PC-3 (cell line): ENCODE measurements at regions not wholly inside any gene's neighbourhood (a gene's known extent, or its start where the extent isn't known, plus 50 kb on each side); places are given as distances from the start of the nearest gene placed in this dataset.

Source experiments
- EZH2phosphoT487 ChIP-seq: fragments of 300-600 bp; sonication (generic); IDR thresholded peaks from 2 replicates; pipeline ENCODE4 v1.6.1; 2018; ENCODE audit warnings: mild to moderate bottlenecking, antibody characterized with exemption, low read length, borderline replicate concordance
- TF ChIP-seq, protein P1 (sequence below): fragments of 300-600 bp; sonication (generic); conservative IDR thresholded peaks from 2 replicates; pipeline ENCODE4 v1.5.1; 2017; ENCODE audit warnings: antibody characterized with exemption, low read depth, mild to moderate bottlenecking, low read length

DNA sequence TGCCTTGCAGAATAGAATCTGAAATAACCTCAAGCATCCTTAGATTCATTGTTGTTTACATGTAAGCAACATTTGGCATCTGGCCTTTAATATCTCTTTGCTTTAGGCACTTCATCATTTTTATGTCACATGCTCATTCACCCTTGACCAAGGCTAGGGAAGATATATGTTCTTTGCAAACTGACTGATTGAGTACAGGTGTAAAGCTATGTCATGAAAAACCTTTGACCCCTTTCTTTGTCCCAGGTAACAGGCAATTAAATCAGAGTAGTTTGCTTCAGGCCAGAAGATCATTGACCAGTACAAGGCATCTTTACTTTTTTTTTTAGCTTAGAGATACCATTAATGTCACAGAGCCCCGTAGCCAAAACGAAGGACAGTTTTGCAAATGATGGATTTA is 520.6 kb downstream of the STK39 start:
- TF ChIP-seq, protein P1, sequence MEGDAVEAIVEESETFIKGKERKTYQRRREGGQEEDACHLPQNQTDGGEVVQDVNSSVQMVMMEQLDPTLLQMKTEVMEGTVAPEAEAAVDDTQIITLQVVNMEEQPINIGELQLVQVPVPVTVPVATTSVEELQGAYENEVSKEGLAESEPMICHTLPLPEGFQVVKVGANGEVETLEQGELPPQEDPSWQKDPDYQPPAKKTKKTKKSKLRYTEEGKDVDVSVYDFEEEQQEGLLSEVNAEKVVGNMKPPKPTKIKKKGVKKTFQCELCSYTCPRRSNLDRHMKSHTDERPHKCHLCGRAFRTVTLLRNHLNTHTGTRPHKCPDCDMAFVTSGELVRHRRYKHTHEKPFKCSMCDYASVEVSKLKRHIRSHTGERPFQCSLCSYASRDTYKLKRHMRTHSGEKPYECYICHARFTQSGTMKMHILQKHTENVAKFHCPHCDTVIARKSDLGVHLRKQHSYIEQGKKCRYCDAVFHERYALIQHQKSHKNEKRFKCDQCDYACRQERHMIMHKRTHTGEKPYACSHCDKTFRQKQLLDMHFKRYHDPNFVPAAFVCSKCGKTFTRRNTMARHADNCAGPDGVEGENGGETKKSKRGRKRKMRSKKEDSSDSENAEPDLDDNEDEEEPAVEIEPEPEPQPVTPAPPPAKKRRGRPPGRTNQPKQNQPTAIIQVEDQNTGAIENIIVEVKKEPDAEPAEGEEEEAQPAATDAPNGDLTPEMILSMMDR: no peak
- no peak for TF ChIP-seq EZH2phosphoT487
